ENCODE measurements at regions not wholly inside any gene's neighbourhood (a gene's known extent, or its start where the extent isn't known, plus 50 kb on each side); places are given as distances from the start of the nearest gene placed in this dataset.

DNA sequence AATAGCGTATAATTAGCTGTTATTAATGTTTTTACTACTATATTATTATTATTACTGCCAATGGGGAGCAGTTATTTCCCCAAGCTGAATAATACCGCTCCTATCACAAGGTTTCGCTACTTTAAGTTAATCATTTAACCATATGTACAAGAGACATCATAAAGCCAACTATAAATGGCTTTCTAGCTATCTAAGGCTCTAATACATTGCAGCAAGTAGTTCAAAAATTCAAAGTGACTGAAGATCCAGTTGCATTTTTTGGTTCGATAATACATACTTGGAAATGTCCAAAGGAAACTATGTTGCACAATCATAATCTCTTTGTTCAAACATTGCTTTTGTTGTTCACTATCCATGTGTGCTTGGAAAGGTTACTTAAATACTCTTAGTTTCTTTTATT, 952.0 kb upstream of the MBL2 start:
- no peak overlapping the region for H3K27ac ChIP-seq (ENCODE audit: low read depth, low read length)
- no peak for TF ChIP-seq ZNF274 (IDR thresholded peaks at IDR 0.05; ENCODE audit: low read depth, low read length)
- TF ChIP-seq, protein P1, sequence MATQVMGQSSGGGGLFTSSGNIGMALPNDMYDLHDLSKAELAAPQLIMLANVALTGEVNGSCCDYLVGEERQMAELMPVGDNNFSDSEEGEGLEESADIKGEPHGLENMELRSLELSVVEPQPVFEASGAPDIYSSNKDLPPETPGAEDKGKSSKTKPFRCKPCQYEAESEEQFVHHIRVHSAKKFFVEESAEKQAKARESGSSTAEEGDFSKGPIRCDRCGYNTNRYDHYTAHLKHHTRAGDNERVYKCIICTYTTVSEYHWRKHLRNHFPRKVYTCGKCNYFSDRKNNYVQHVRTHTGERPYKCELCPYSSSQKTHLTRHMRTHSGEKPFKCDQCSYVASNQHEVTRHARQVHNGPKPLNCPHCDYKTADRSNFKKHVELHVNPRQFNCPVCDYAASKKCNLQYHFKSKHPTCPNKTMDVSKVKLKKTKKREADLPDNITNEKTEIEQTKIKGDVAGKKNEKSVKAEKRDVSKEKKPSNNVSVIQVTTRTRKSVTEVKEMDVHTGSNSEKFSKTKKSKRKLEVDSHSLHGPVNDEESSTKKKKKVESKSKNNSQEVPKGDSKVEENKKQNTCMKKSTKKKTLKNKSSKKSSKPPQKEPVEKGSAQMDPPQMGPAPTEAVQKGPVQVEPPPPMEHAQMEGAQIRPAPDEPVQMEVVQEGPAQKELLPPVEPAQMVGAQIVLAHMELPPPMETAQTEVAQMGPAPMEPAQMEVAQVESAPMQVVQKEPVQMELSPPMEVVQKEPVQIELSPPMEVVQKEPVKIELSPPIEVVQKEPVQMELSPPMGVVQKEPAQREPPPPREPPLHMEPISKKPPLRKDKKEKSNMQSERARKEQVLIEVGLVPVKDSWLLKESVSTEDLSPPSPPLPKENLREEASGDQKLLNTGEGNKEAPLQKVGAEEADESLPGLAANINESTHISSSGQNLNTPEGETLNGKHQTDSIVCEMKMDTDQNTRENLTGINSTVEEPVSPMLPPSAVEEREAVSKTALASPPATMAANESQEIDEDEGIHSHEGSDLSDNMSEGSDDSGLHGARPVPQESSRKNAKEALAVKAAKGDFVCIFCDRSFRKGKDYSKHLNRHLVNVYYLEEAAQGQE (IDR thresholded peaks at IDR 0.05; ENCODE audit: low read depth): no peak
- H3K4me2 ChIP-seq (ENCODE audit: low read length): no peak overlapping the region
- ChIA-PET RAD21 (ENCODE audit: low non-redundant PET in 1 of 2, low total read pairs in 2 of 2, uncharacterized antibody in 2 of 2, unreplicated experiment in 2 of 2) (no interaction called here), POLR2A (no interaction called here), CTCF (no interaction called here)
- no peak overlapping the region for H2AFZ ChIP-seq (ENCODE audit: low read depth, low read length, poor library complexity, severe bottlenecking)
- H3K27me3 ChIP-seq (ENCODE audit: insufficient read depth, low read length): no peaks in the 10 kb centered on the region
- H3K9ac ChIP-seq (ENCODE audit: low read length): no peak overlapping the region
- no peak for ATAC-seq
- H3K4me3 ChIP-seq (replicated peaks in 1 of 2; ENCODE audit: low read depth in 1 of 2, low read length in 2 of 2): no peak overlapping the region
- no TSS peak for BruUV-seq (replicated peaks)
- no peaks in the 10 kb centered on the region for H3K36me3 ChIP-seq (ENCODE audit: control insufficient read depth in 1 of 2, insufficient read depth in 2 of 2, low read length in 2 of 2)
- H3K9me2 ChIP-seq (ENCODE audit: insufficient read depth): no peaks in the 10 kb centered on the region
- intact Hi-C loops (cut with micrococcal nuclease): no loop called here
- H4K20me1 ChIP-seq (ENCODE audit: insufficient read depth): no peaks in the 10 kb centered on the region
- peaks cover 11 to 18% of the 10 kb centered on the region in 2 experiments; a peak in 2 of 4 replicates for H3K9me3 ChIP-seq (ENCODE audit: control insufficient read depth in 1 of 2, insufficient read depth in 1 of 2, low read depth in 1 of 2, low read length in 2 of 2)
- no peaks in the 10 kb centered on the region for H3K4me1 ChIP-seq (ENCODE audit: control insufficient read depth in 1 of 2, insufficient read depth in 2 of 2, low read length in 2 of 2)
- H3K79me2 ChIP-seq (ENCODE audit: insufficient read depth, low read length): no peaks in the 10 kb centered on the region
- no peak for DNase-seq (ENCODE audit: low read depth, low spot score)

DNA sequence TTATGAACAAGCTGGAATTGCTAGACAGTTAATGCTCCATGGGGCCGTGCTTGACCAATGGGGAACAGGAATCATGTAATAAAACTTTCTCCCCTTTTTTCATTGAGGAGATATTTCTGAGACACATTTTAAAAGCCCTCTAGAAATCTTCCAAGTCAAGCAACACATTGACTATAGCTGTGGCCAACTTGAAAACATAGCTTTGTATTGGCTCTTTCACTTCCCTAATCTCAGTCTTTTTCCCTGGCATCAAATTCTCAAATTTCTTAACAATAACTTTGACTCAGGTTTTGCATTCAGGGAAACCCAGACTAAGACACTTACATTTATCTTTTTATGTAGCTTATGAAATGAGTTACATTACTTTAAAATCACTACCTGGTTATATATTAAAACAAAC, 947.1 kb upstream of the MBL2 start:
- POLR2A ChIA-PET: no interaction called here
- Histone ChIP-seq H3K9me3 (ENCODE audit: control insufficient read depth in 1 of 2, insufficient read depth in 1 of 2, low read depth in 1 of 2, low read length in 2 of 2) (peaks cover 9 to 16% of the 10 kb centered on the region in 2 experiments; a peak in 2 of 4 replicates), H3K4me2 (ENCODE audit: low read length) (no peak overlapping the region), H3K27ac (ENCODE audit: low read depth, low read length) (no peak overlapping the region), H3K9ac (ENCODE audit: low read length) (no peak overlapping the region), H3K36me3 (ENCODE audit: control insufficient read depth in 1 of 2, insufficient read depth in 2 of 2, low read length in 2 of 2) (no peaks in the 10 kb centered on the region), H3K4me1 (ENCODE audit: control insufficient read depth in 1 of 2, insufficient read depth in 2 of 2, low read length in 2 of 2) (no peaks in the 10 kb centered on the region), H3K27me3 (ENCODE audit: insufficient read depth, low read length) (no peaks in the 10 kb centered on the region), H3K79me2 (ENCODE audit: insufficient read depth, low read length) (no peaks in the 10 kb centered on the region), H4K20me1 (ENCODE audit: insufficient read depth) (no peaks in the 10 kb centered on the region), H3K9me2 (ENCODE audit: insufficient read depth) (no peaks in the 10 kb centered on the region), H2AFZ (ENCODE audit: low read depth, low read length, poor library complexity, severe bottlenecking) (no peak overlapping the region), H3K4me3 (replicated peaks in 1 of 2; ENCODE audit: low read depth in 1 of 2, low read length in 2 of 2) (no peak overlapping the region)
- no peak for ATAC-seq
- intact Hi-C loops (cut with micrococcal nuclease): no loop called here
- no TSS peak for BruUV-seq (replicated peaks)
- CTCF ChIA-PET: no interaction called here
- RAD21 ChIA-PET (ENCODE audit: low non-redundant PET in 1 of 2, low total read pairs in 2 of 2, uncharacterized antibody in 2 of 2, unreplicated experiment in 2 of 2): no interaction called here
- DNase-seq (ENCODE audit: low read depth, low spot score): no peak
- no peak for TF ChIP-seq EZH2 (IDR thresholded peaks at IDR 0.05)
- TF ChIP-seq, protein P2, sequence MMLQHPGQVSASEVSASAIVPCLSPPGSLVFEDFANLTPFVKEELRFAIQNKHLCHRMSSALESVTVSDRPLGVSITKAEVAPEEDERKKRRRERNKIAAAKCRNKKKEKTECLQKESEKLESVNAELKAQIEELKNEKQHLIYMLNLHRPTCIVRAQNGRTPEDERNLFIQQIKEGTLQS (IDR thresholded peaks at IDR 0.05): no peak
- TF ChIP-seq TCF7L2 (IDR thresholded peaks at IDR 0.05; ENCODE audit: borderline replicate concordance, extremely low read depth, insufficient read depth, insufficient read length): no peak
- TF ChIP-seq SIN3A (IDR thresholded peaks at IDR 0.05; ENCODE audit: low read depth): no peak
- TF ChIP-seq ZNF274 (IDR thresholded peaks at IDR 0.05; ENCODE audit: low read depth, low read length): no peak
- no peak for TF ChIP-seq EGR1 (IDR thresholded peaks at IDR 0.05; ENCODE audit: low read depth)
- TF ChIP-seq, protein P3, sequence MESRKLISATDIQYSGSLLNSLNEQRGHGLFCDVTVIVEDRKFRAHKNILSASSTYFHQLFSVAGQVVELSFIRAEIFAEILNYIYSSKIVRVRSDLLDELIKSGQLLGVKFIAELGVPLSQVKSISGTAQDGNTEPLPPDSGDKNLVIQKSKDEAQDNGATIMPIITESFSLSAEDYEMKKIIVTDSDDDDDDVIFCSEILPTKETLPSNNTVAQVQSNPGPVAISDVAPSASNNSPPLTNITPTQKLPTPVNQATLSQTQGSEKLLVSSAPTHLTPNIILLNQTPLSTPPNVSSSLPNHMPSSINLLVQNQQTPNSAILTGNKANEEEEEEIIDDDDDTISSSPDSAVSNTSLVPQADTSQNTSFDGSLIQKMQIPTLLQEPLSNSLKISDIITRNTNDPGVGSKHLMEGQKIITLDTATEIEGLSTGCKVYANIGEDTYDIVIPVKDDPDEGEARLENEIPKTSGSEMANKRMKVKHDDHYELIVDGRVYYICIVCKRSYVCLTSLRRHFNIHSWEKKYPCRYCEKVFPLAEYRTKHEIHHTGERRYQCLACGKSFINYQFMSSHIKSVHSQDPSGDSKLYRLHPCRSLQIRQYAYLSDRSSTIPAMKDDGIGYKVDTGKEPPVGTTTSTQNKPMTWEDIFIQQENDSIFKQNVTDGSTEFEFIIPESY (IDR thresholded peaks at IDR 0.05; ENCODE audit: extremely low read depth, insufficient replicate concordance, low read length): no peak
- TF ChIP-seq SRF (IDR thresholded peaks at IDR 0.05; ENCODE audit: low read depth): no peak
- no peak for TF ChIP-seq POLR2AphosphoS5 (IDR thresholded peaks at IDR 0.05; ENCODE audit: low read depth, low read length)
- no peak for TF ChIP-seq ELF1 (IDR thresholded peaks at IDR 0.05; ENCODE audit: borderline replicate concordance, low read depth)
- TF ChIP-seq, protein P4, sequence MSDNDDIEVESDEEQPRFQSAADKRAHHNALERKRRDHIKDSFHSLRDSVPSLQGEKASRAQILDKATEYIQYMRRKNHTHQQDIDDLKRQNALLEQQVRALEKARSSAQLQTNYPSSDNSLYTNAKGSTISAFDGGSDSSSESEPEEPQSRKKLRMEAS (IDR thresholded peaks at IDR 0.05): no peak
- no peak for TF ChIP-seq JUND (IDR thresholded peaks at IDR 0.05)
- no peak for TF ChIP-seq SP1 (IDR thresholded peaks at IDR 0.05; ENCODE audit: low read depth)
- no peak for TF ChIP-seq ZFX (IDR thresholded peaks at IDR 0.05)
- TF ChIP-seq CEBPB (IDR thresholded peaks at IDR 0.05; ENCODE audit: low read depth): no peak
- TF ChIP-seq EZH2phosphoT487 (IDR thresholded peaks at IDR 0.05; ENCODE audit: borderline replicate concordance): no peak
